ENCODE measurements at regions not wholly inside any gene's neighbourhood (a gene's known extent, or its start where the extent isn't known, plus 50 kb on each side); places are given as distances from the start of the nearest gene placed in this dataset.

- no peak for DNase-seq
Measured at GRCh38 chr12:126830778-126831680, 1435.9 kb upstream of the TMEM132C start.

DNA sequence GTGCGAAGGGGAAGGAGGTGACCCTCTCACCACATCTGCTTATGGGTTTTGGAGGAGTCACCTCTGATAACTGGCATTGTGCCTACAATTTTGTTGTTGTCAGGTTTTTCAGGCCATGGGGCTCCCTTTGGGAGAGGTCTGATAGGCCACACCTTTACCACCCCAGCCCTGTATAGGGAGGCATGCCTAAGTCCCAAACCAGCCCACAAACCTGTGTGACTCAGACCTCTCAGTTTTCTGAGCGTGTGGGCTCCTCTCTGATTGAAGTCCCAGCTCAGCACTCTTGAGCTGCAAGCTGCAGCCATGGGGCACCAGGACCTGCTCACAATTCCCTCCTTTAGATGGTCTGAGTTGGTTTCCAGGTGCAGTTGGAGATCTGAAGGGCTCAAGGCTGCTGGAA is 1429.3 kb upstream of the TMEM132C start:
- no peak for DNase-seq

DNA sequence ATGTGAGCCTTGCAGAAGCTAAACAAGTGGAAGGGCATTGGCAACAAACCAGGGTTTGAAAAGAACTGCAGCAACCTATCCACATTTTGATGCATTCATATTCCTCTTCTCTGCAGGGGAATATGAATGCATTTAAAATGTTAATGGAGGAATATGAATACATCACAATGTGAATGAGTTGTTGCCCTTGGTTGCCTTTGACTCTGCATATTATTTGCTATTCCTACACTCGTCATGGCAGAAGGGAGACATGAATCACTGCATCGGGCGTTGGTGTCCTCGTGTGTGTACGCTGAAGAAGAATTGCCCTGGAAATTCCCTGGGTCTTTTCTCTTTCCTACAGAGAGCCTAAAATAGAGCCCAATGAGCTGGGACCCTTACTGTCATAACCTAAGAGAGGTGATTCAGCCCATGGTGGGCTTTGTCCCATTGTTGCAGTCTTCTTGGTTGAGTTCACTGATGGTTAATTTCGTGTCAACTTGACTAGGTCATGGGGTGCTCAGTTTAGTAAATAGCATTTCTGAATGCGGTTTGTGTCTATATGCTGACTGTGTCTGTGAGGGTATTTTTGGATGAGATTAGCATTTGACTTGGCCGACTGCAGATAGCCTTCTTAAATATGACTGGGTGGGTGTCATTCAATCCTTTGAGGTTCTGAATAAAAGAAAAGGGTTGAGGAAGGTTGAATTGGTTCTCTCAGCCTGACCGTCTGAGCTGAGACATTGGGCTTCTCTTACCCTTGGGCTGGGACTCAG is 1422.9 kb upstream of the TMEM132C start:
- no peak for DNase-seq

DNA sequence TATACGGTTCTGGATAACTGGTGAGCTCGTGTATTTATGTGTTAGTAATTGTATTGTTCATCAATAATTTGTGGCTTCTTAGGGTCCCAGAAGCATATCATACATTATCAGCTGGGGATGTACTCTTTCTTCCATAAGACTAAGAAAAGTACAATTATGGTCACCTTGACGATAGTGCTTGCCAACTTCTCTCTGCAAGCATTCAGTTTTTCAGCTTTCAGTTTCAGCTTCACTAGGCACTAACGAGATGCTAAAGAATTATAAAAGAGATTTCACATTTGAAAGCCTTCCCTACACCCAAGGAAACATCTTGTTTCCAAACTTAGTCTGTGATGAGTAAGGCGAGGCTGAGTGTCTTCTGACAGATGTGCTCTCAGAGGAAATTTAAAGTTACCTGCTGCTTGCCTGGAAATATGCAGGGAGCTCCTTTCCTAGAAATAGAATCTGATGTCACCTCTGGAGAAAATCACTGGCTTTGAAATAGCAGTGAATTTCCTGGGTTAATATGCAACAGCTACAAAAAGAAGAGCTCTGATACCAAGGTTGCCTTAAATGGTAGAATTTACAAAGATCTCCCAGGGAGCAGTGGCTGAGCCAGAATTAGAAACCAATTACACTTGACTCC is 1419.9 kb upstream of the TMEM132C start:
- DNase-seq: no peak

GRCh38 chr12:126855768-126856167 is 1411.2 kb upstream of the TMEM132C start:
- DNase-seq: no peak

GRCh38 chr12:126856958-126857357 is 1410.0 kb upstream of the TMEM132C start:
- no peak for DNase-seq

GRCh38 chr12:126858560-126858959 is 1408.4 kb upstream of the TMEM132C start:
- DNase-seq: no peak

DNA sequence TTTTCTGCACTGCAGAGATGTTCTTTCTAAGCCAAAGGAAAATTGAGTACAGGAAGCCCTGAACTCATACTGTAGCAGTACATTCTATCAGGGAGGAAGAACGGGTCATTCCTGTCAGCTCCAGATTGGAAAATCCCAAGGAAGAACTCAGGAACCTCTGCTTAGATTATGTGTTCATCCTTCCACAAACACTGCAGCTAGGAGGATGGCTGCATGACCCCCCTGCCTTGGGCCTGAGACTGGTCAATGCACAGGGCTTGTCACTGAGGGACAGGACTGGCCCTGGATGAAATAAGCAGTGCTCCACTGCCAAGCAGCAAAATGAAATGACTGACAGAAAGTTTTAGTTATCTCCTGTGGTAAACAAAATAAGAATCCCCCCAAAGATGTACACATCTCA is 1406.8 kb upstream of the TMEM132C start:
- DNase-seq: no peak

DNA sequence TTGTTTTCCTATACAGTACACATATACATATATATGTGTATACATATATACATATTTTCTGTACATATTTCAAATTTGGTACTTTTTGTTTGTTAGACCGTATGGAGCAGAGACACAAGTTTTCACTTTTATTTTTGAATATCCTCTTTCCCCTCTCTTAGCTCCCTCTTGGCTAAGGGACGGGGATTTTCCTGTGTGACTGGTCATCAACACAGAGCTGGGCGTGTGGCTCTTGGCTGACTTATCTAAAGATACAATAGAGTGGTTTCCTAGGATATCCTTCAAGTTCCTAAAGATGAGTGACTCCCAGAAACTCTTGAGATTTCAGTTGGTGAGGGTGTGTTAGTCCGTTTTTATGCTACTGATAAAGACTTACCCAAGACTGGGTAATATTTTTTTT is 1404.5 kb upstream of the TMEM132C start:
- DNase-seq: no peak

DNA sequence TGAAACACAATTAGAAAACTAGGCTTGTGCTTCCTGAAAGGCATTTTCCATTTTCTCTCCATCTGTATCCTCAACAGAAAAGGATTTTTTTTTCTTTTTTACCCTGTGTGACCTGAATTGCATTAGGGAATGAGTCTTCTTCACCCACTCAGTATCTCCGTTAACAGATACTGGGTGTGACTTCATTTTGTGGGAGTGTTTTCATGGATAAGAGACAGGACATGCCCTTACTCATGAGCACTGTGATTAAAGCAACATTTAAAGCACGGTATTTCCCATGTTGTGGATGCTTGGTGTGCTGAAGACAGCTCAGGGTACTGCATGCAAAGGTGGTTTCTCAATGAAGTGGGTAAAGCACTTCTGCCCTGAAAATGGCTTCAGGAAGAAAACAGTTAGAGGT is 1397.3 kb upstream of the TMEM132C start:
- no peak for DNase-seq

GRCh38 chr12:126873701-126874100 is 1393.3 kb upstream of the TMEM132C start:
- no peak for DNase-seq

GRCh38 chr12:126874427-126875026 is 1392.4 kb upstream of the TMEM132C start:
- peak; percentile 63 to 74 for DNase-seq

DNA sequence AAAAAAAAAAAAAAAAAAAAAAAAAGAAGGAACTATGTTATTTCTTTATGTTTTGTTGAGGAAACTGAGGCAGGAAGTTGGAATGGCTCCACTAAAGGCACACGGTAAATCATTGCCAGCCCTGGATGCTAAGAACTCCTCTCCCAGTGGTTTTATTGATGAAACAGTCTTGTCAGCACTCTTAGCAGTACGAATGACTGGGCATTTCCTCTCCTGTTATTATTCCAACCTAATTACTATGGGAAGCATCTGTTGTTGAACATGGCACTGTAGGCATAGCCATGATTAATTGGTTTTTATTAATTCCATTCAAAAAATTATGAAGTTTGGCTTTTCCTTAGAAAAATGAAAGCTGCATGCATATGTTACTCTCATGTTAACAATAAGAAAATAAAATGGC is 1387.1 kb upstream of the TMEM132C start:
- no peak for DNase-seq

DNA sequence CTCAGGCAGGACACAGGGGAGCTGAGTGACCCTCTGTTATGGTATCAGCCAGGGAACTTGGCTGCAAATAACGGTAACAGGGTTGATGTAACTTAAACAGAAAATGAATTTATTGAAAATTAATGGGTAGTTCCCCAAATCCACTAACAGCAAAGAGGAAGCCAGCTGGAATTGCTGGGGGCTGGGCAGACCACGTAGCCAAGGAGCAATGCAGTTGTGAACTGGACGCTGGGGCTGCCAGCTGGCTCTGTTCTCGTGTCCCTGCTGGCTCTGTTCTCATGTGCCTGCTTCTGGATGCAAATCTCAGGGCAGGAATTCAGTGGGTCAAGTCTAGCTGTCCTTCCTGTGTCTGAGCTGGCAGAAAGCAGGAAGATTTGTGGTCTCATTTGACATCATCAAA is 1383.3 kb upstream of the TMEM132C start:
- DNase-seq: no peak

- DNase-seq: no peak
Measured at GRCh38 chr12:126889501-126889900, 1377.5 kb upstream of the TMEM132C start.

DNA sequence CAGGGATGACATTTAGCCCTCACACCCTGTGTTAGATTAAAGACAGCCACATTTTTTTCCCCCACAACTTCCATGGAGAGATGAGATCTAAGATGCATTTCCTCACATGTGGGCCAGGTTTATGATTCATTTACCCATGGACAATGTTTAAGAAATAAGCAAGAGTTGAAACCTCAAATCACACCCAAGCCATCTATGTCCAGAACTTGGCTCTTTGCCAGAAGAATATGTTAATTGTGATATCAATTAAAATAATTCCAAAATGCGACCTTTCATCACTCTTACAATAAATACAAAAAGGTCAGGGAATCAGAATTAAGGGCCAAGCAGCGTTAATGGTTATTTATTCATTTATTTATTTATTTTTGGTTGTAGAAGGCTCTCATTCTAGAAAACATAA is 1376.9 kb upstream of the TMEM132C start:
- no peak for DNase-seq

DNA sequence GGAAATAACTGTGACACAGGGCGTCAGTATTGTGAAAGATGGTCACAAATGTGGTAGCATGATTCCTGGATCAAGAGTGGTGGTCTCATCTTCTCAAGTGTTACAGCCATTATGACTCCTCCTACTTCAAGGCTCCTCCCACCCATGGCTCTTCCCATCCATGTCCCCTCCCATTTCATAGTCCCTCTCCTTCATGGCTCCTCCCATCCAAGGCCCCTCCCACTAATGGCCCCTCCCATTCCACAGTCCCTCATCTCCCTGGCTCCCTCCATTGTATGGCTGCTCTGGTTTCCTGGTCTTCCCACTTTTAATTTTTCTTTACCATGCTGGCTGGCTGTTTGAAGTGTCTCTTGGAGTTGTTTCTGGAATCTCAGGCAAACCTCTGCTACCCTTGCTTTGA is 1375.2 kb upstream of the TMEM132C start:
- DNase-seq: no peak

DNA sequence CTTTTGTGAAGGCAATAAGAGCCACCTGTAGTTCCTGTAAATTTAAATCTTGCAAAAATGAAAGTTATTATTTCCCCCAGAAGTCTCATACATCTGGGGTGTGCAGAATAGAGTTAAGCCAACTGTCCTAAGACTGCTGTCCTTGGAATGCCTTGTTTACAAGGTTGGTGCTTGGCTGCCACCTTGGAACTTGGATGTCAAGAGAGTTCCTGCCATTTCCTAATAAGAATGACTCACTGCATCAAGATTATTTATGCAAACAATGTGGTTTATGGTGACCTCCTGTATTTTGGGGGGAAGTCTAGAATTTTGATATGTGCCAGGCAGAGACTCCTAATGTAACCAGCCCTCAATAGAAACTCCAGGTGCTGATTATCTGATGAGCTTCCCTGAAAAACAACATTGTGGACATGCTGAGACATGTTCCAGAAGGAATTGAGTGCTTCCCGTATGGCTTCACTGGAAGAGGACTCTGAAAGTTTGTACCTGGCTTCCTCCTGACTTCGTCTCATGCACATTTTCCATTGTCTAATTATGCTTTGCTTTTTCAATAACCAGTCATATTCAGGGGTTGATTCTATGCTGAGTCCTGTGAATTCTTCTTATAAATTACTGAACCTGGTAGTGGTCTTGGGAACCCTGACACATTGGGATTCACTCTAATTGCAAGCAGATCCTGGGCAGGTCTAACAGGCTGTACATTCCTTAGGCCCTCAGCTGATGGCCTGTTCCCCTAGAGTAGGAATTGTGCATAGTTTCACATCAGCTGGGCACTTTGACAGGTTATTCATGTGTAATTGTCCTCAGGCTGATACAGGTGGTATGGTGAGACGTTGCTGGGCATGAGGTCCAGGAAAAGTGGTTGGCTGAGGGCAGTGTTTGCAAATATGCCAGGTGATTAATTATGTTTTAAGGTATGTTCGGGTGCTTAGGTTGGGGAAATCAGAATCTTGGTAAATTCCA is 1370.7 kb upstream of the TMEM132C start:
- no peak for DNase-seq

- DNase-seq: no peak
Measured at GRCh38 chr12:126897102-126897501, 1369.9 kb upstream of the TMEM132C start.

DNA sequence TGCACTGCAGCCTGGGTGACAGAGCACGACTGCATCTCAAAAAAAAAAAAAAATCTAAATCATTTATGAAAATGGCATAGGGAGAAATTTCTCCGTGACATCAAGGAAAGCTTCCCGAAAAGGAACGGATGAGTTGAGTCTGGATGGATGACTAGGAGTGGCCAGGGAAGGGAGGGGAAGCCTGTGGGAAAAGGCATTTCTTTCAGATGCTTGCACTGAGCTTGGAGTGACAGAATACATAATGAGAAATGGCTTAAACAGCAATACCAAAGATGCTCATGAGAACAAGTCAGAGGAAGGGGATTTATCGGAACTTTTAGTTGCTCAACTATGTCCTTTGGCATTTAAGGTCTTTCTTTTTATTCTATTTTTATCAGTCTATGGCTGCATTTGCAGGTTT is 1369.2 kb upstream of the TMEM132C start:
- DNase-seq: no peak

GRCh38 chr12:126898562-126898961 is 1368.4 kb upstream of the TMEM132C start:
- no peak for DNase-seq

All from stimulated activated CD4-positive, alpha-beta T cell treated with anti-CD3 and anti-CD28 coated beads, Interleukin-2, amount 100 ng/mL, for 24 hours (primary cell).